Large intestine (tissue), 3 donors: ENCODE measurements at regions not wholly inside any gene's neighbourhood (a gene's known extent, or its start where the extent isn't known, plus 50 kb on each side); places are given as distances from the start of the nearest gene placed in this dataset.
A peak's percentile ranks its signal among the peaks of the same experiment; 100 is the strongest.
"Not testable (repeated sequence)": the region's sequence is repeated elsewhere in the genome, so short reads cannot be mapped to it uniquely, and the experiment has no call there.

ENCODE experiments used
- DNase-seq, 2 donors: peaks; one replicate each; pipeline versions ENCODE4 v3.0.0 to v3.0.0-alpha.2; 2013
- H3K27ac ChIP-seq: one replicate; pipeline ENCODE4 v1.5.1; 2013; ENCODE audit warnings: low read length
- H3K27me3 ChIP-seq: 2 replicates; pipeline ENCODE4 v1.6.1; 2013; ENCODE audit warnings: low read length; ENCODE audit not compliant: control insufficient read depth, insufficient read depth
- H3K36me3 ChIP-seq: 2 replicates; pipeline ENCODE4 v1.6.1; 2013; ENCODE audit warnings: low read length; ENCODE audit not compliant: control insufficient read depth, insufficient read depth
- H3K4me1 ChIP-seq: one replicate; pipeline ENCODE4 v1.6.1; 2013; ENCODE audit warnings: low read length; ENCODE audit not compliant: control insufficient read depth, insufficient read depth
- H3K4me3 ChIP-seq: one replicate; pipeline ENCODE4 v1.5.1; 2013; ENCODE audit warnings: low read length
- H3K9me3 ChIP-seq: one replicate; pipeline ENCODE4 v1.6.1; 2013; ENCODE audit warnings: mild to moderate bottlenecking, low read depth, low read length, moderate library complexity; ENCODE audit not compliant: control insufficient read depth
- WGBS: methylation state at CpG from one replicate; pipeline ENCODE4 v1.1.5; 2013; ENCODE audit warnings: low lambda C conversion rate; ENCODE audit not compliant: insufficient coverage; 5-methylcytosine and 5-hydroxymethylcytosine counted together

GRCh38 chr5:74516211-74516636, 124.3 kb downstream of the ENC1 start:
- Histone ChIP-seq H3K9me3 (no peaks in the 10 kb centered on the region), H3K27ac (no peak overlapping the region), H3K4me1 (peaks cover 17% of the 10 kb centered on the region), H3K4me3 (no peak overlapping the region), H3K27me3 (no peaks in the 10 kb centered on the region), H3K36me3 (no peaks in the 10 kb centered on the region)
- DNase-seq = no peak
- WGBS = no CpG with 5 or more reads among the region's 2 CpGs

GRCh38 chr5:74514888-74515551, 125.5 kb downstream of the ENC1 start:
- Histone ChIP-seq H3K27me3 (no peaks in the 10 kb centered on the region), H3K4me3 (no peak overlapping the region)

GRCh38 chr5:74511770-74512169, 128.8 kb downstream of the ENC1 start:
- H3K9me3 ChIP-seq, H3K36me3 ChIP-seq, H3K27me3 ChIP-seq, DNase-seq, H3K27ac ChIP-seq, H3K4me3 ChIP-seq: not testable (repeated sequence)
- WGBS = no CpG with 5 or more reads among the region's 2 CpGs
- H3K4me1 ChIP-seq = peaks cover 12% of the 10 kb centered on the region

More at GRCh38 chr5:74514888-74515551, 125.5 kb downstream of the ENC1 start:
- WGBS = 46% methylated on average over 2 of the region's 4 CpGs
- H3K27ac ChIP-seq = no peak overlapping the region
- peaks cover 17% of the 10 kb centered on the region for H3K4me1 ChIP-seq
- no peaks in the 10 kb centered on the region for H3K36me3 ChIP-seq
- H3K9me3 ChIP-seq = no peaks in the 10 kb centered on the region
- DNase-seq = no peak

- 80% methylated on average over 1 of the region's 1 CpG for WGBS
- H3K36me3 ChIP-seq = no peaks in the 10 kb centered on the region
- H3K4me3 ChIP-seq = no peak overlapping the region
- no peaks in the 10 kb centered on the region for H3K27me3 ChIP-seq
- no peaks in the 10 kb centered on the region for H3K9me3 ChIP-seq
- no peak overlapping the region for H3K27ac ChIP-seq
- no peak for DNase-seq
- peaks cover 2% of the 10 kb centered on the region for H3K4me1 ChIP-seq
These were observed 130.0 kb downstream of the ENC1 start for GRCh38 chr5:74510476-74511075.

GRCh38 chr5:74507370-74508005, 133.0 kb downstream of the ENC1 start:
- no CpG with 5 or more reads among the region's 6 CpGs for WGBS
- no peak for DNase-seq
- no peaks in the 10 kb centered on the region for H3K36me3 ChIP-seq
- H3K27ac ChIP-seq = no peak overlapping the region
- H3K4me3 ChIP-seq = no peak overlapping the region
- H3K4me1 ChIP-seq = peaks cover 2% of the 10 kb centered on the region
- H3K9me3 ChIP-seq = no peaks in the 10 kb centered on the region
- H3K27me3 ChIP-seq = no peaks in the 10 kb centered on the region

GRCh38 chr5:74506119-74506518, 134.4 kb downstream of the ENC1 start:
- no peak overlapping the region for H3K4me3 ChIP-seq
- no peak overlapping the region for H3K27ac ChIP-seq
- no CpG with 5 or more reads among the region's 8 CpGs for WGBS
- no peaks in the 10 kb centered on the region for H3K36me3 ChIP-seq
- no peaks in the 10 kb centered on the region for H3K27me3 ChIP-seq
- no peaks in the 10 kb centered on the region for H3K9me3 ChIP-seq
- DNase-seq = no peak
- H3K4me1 ChIP-seq = peaks cover 15% of the 10 kb centered on the region

- H3K4me1 ChIP-seq = peaks cover 31% of the 10 kb centered on the region
- H3K27ac ChIP-seq = no peak overlapping the region
- DNase-seq = no peak
- no peaks in the 10 kb centered on the region for H3K36me3 ChIP-seq
- WGBS = 100% methylated on average over 1 of the region's 3 CpGs
- no peaks in the 10 kb centered on the region for H3K9me3 ChIP-seq
- no peak overlapping the region for H3K4me3 ChIP-seq
- no peaks in the 10 kb centered on the region for H3K27me3 ChIP-seq
These were observed 136.1 kb downstream of the ENC1 start for GRCh38 chr5:74504463-74504862.

GRCh38 chr5:74502479-74502950, 138.0 kb downstream of the ENC1 start:
- peaks cover 36% of the 10 kb centered on the region for H3K4me1 ChIP-seq
- H3K4me3 ChIP-seq = no peak overlapping the region
- H3K27me3 ChIP-seq = no peaks in the 10 kb centered on the region
- peak; percentile 18 to 72 for DNase-seq
- 29% methylated on average over 1 of the region's 3 CpGs for WGBS
- H3K36me3 ChIP-seq = no peaks in the 10 kb centered on the region
- H3K9me3 ChIP-seq = no peaks in the 10 kb centered on the region
- H3K27ac ChIP-seq = peak overlapping the region; percentile 57

GRCh38 chr5:74501674-74502478, 138.7 kb downstream of the ENC1 start:
- H3K27ac ChIP-seq = peak overlapping the region; percentile 57
- 0% methylated on average over 1 of the region's 5 CpGs for WGBS
- no peaks in the 10 kb centered on the region for H3K36me3 ChIP-seq
- no peaks in the 10 kb centered on the region for H3K27me3 ChIP-seq
- no peaks in the 10 kb centered on the region for H3K9me3 ChIP-seq
- DNase-seq = no peak
- no peak overlapping the region for H3K4me3 ChIP-seq
- peaks cover 36% of the 10 kb centered on the region for H3K4me1 ChIP-seq
